Stimulated activated naive CD8-positive, alpha-beta T cell treated with anti-CD3 and anti-CD28 coated beads, Interleukin-15, Interleukin-2, amounts not matched to agents 100 ng/mL and 50 ng/mL, for 24 hours (primary cell): ENCODE measurements at regions not wholly inside any gene's neighbourhood (a gene's known extent, or its start where the extent isn't known, plus 50 kb on each side); places are given as distances from the start of the nearest gene placed in this dataset.

Experiments
- H3K27ac Mint-ChIP-seq: one replicate; pipeline ENCODE4 v1.8.0; 2021; ENCODE audit warnings: mild to moderate bottlenecking, mixed read lengths
- H3K27me3 Mint-ChIP-seq: one replicate; pipeline ENCODE4 v1.8.0; 2021; ENCODE audit warnings: mixed read lengths
- H3K36me3 Mint-ChIP-seq: one replicate; pipeline ENCODE4 v1.8.0; 2021; ENCODE audit warnings: low read depth, mixed read lengths
- H3K4me1 Mint-ChIP-seq: one replicate; pipeline ENCODE4 v1.8.0; 2021; ENCODE audit warnings: low read depth, mixed read lengths
- H3K4me3 Mint-ChIP-seq: one replicate; pipeline ENCODE4 v1.8.0; 2021; ENCODE audit warnings: mild to moderate bottlenecking, mixed read lengths
- H3K9me3 Mint-ChIP-seq: one replicate; pipeline ENCODE4 v1.8.0; 2021; ENCODE audit warnings: mixed read lengths

GRCh38 chr1:172914501-172915144 is 136.1 kb downstream of the TNFSF18 start:
- Mint-ChIP-seq H3K36me3 (peaks cover 3% of the 10 kb centered on the region), H3K9me3 (peaks cover 13% of the 10 kb centered on the region), H3K27me3 (peaks cover 5% of the 10 kb centered on the region), H3K4me1 (no peaks in the 10 kb centered on the region), H3K4me3 (no peak overlapping the region), H3K27ac (no peak overlapping the region)

GRCh38 chr1:172915271-172915670 is 135.5 kb downstream of the TNFSF18 start:
- Mint-ChIP-seq H3K36me3 (peaks cover 3% of the 10 kb centered on the region), H3K9me3 (peaks cover 13% of the 10 kb centered on the region), H3K4me1 (no peaks in the 10 kb centered on the region), H3K27me3 (peaks cover 5% of the 10 kb centered on the region), H3K27ac (no peak overlapping the region), H3K4me3 (no peak overlapping the region)

- H3K4me1 Mint-ChIP-seq: no peaks in the 10 kb centered on the region
- H3K4me3 Mint-ChIP-seq: no peak overlapping the region
- H3K36me3 Mint-ChIP-seq: peaks cover 3% of the 10 kb centered on the region
- H3K9me3 Mint-ChIP-seq: peaks cover 13% of the 10 kb centered on the region
- peaks cover 5% of the 10 kb centered on the region for H3K27me3 Mint-ChIP-seq
- no peak overlapping the region for H3K27ac Mint-ChIP-seq
These were observed 134.6 kb downstream of the TNFSF18 start for GRCh38 chr1:172916116-172916515.

GRCh38 chr1:172917972-172918371 is 132.8 kb downstream of the TNFSF18 start:
- no peak overlapping the region for H3K4me3 Mint-ChIP-seq
- H3K27ac Mint-ChIP-seq: no peak overlapping the region
- H3K4me1 Mint-ChIP-seq: no peaks in the 10 kb centered on the region
- peaks cover 5% of the 10 kb centered on the region for H3K27me3 Mint-ChIP-seq
- peaks cover 7% of the 10 kb centered on the region for H3K9me3 Mint-ChIP-seq
- H3K36me3 Mint-ChIP-seq: peaks cover 3% of the 10 kb centered on the region

GRCh38 chr1:172918478-172918877 is 132.3 kb downstream of the TNFSF18 start:
- no peak overlapping the region for H3K4me3 Mint-ChIP-seq
- no peaks in the 10 kb centered on the region for H3K4me1 Mint-ChIP-seq
- H3K27me3 Mint-ChIP-seq: peaks cover 5% of the 10 kb centered on the region
- peaks cover 2% of the 10 kb centered on the region for H3K9me3 Mint-ChIP-seq
- H3K36me3 Mint-ChIP-seq: peaks cover 1% of the 10 kb centered on the region
- no peak overlapping the region for H3K27ac Mint-ChIP-seq

GRCh38 chr1:172926070-172926469 is 124.7 kb downstream of the TNFSF18 start:
- Mint-ChIP-seq H3K9me3 (no peaks in the 10 kb centered on the region), H3K4me3 (no peak overlapping the region), H3K27ac (no peak overlapping the region), H3K27me3 (no peaks in the 10 kb centered on the region), H3K4me1 (no peaks in the 10 kb centered on the region), H3K36me3 (no peaks in the 10 kb centered on the region)

GRCh38 chr1:172928412-172928811 is 122.3 kb downstream of the TNFSF18 start:
- no peak overlapping the region for H3K27ac Mint-ChIP-seq
- no peaks in the 10 kb centered on the region for H3K36me3 Mint-ChIP-seq
- H3K4me3 Mint-ChIP-seq: no peak overlapping the region
- H3K9me3 Mint-ChIP-seq: no peaks in the 10 kb centered on the region
- H3K4me1 Mint-ChIP-seq: peaks cover 8% of the 10 kb centered on the region
- no peaks in the 10 kb centered on the region for H3K27me3 Mint-ChIP-seq

GRCh38 chr1:172929006-172929405 is 121.7 kb downstream of the TNFSF18 start:
- no peak overlapping the region for H3K27ac Mint-ChIP-seq
- H3K9me3 Mint-ChIP-seq: no peaks in the 10 kb centered on the region
- H3K4me1 Mint-ChIP-seq: peaks cover 14% of the 10 kb centered on the region
- no peaks in the 10 kb centered on the region for H3K27me3 Mint-ChIP-seq
- H3K4me3 Mint-ChIP-seq: no peak overlapping the region
- no peaks in the 10 kb centered on the region for H3K36me3 Mint-ChIP-seq

- Mint-ChIP-seq H3K27ac (no peak overlapping the region), H3K4me3 (no peak overlapping the region), H3K9me3 (no peaks in the 10 kb centered on the region)
These were observed 120.6 kb downstream of the TNFSF18 start for GRCh38 chr1:172930142-172930541.

GRCh38 chr1:172931340-172931739 is 119.4 kb downstream of the TNFSF18 start:
- H3K4me1 Mint-ChIP-seq: peaks cover 26% of the 10 kb centered on the region
- no peaks in the 10 kb centered on the region for H3K36me3 Mint-ChIP-seq
- H3K27ac Mint-ChIP-seq: no peak overlapping the region
- H3K4me3 Mint-ChIP-seq: no peak overlapping the region
- H3K9me3 Mint-ChIP-seq: no peaks in the 10 kb centered on the region
- no peaks in the 10 kb centered on the region for H3K27me3 Mint-ChIP-seq

More at GRCh38 chr1:172930142-172930541, 120.6 kb downstream of the TNFSF18 start:
- no peaks in the 10 kb centered on the region for H3K36me3 Mint-ChIP-seq
- no peaks in the 10 kb centered on the region for H3K27me3 Mint-ChIP-seq
- peaks cover 25% of the 10 kb centered on the region for H3K4me1 Mint-ChIP-seq

GRCh38 chr1:172931761-172932160 is 119.0 kb downstream of the TNFSF18 start:
- H3K4me1 Mint-ChIP-seq: peaks cover 26% of the 10 kb centered on the region
- no peaks in the 10 kb centered on the region for H3K27me3 Mint-ChIP-seq
- H3K4me3 Mint-ChIP-seq: no peak overlapping the region
- no peaks in the 10 kb centered on the region for H3K36me3 Mint-ChIP-seq
- no peak overlapping the region for H3K27ac Mint-ChIP-seq
- H3K9me3 Mint-ChIP-seq: no peaks in the 10 kb centered on the region

GRCh38 chr1:172932981-172933380 is 117.8 kb downstream of the TNFSF18 start:
- H3K4me3 Mint-ChIP-seq: no peak overlapping the region
- peaks cover 26% of the 10 kb centered on the region for H3K4me1 Mint-ChIP-seq

GRCh38 chr1:172934417-172934762 is 116.4 kb downstream of the TNFSF18 start:
- Mint-ChIP-seq H3K9me3 (no peaks in the 10 kb centered on the region), H3K36me3 (no peaks in the 10 kb centered on the region), H3K4me1 (peaks cover 26% of the 10 kb centered on the region), H3K4me3 (no peak overlapping the region), H3K27me3 (no peaks in the 10 kb centered on the region), H3K27ac (peak overlapping the region; percentile 28)

More at GRCh38 chr1:172932981-172933380, 117.8 kb downstream of the TNFSF18 start:
- Mint-ChIP-seq H3K27ac (no peak overlapping the region), H3K27me3 (no peaks in the 10 kb centered on the region), H3K36me3 (no peaks in the 10 kb centered on the region), H3K9me3 (no peaks in the 10 kb centered on the region)

GRCh38 chr1:172935062-172935592 is 115.6 kb downstream of the TNFSF18 start:
- H3K27me3 Mint-ChIP-seq: no peaks in the 10 kb centered on the region

GRCh38 chr1:172936088-172936645 is 114.6 kb downstream of the TNFSF18 start:
- H3K27ac Mint-ChIP-seq: no peak overlapping the region
- H3K9me3 Mint-ChIP-seq: no peaks in the 10 kb centered on the region
- H3K4me3 Mint-ChIP-seq: no peak overlapping the region
- H3K27me3 Mint-ChIP-seq: no peaks in the 10 kb centered on the region
- peaks cover 26% of the 10 kb centered on the region for H3K4me1 Mint-ChIP-seq
- H3K36me3 Mint-ChIP-seq: no peaks in the 10 kb centered on the region

More at GRCh38 chr1:172935062-172935592, 115.6 kb downstream of the TNFSF18 start:
- peaks cover 26% of the 10 kb centered on the region for H3K4me1 Mint-ChIP-seq
- H3K9me3 Mint-ChIP-seq: no peaks in the 10 kb centered on the region
- no peak overlapping the region for H3K4me3 Mint-ChIP-seq
- H3K27ac Mint-ChIP-seq: no peak overlapping the region
- no peaks in the 10 kb centered on the region for H3K36me3 Mint-ChIP-seq

- Mint-ChIP-seq H3K4me1 (peaks cover 15% of the 10 kb centered on the region), H3K36me3 (peaks cover under 1% of the 10 kb centered on the region), H3K9me3 (no peaks in the 10 kb centered on the region), H3K27me3 (no peaks in the 10 kb centered on the region), H3K27ac (no peak overlapping the region), H3K4me3 (no peak overlapping the region)
These were observed 112.1 kb downstream of the TNFSF18 start for GRCh38 chr1:172938681-172939080.
